Astrocyte of the spinal cord (primary cell): ENCODE measurements at regions not wholly inside any gene's neighbourhood (a gene's known extent, or its start where the extent isn't known, plus 50 kb on each side); places are given as distances from the start of the nearest gene placed in this dataset.

Experiments used
- DNase-seq: peaks from one replicate; pipeline ENCODE4 v3.0.0; 2011; ENCODE audit warnings: low read depth, low spot score
- H3K4me3 ChIP-seq: 2 replicates; pipeline ENCODE4 v1.5.1; 2011; ENCODE audit warnings: low read depth, mild to moderate bottlenecking, low read length, moderate library complexity
- in situ Hi-C: cut with HindIII; loops from 2 replicates; pipeline ENCODE4 v1.10.0; 2017; ENCODE audit warnings: low sequenced_read_pairs
- TF ChIP-seq, protein P1 (sequence below): IDR thresholded peaks from 2 replicates; pipeline ENCODE4 v1.5.1; 2012; ENCODE audit warnings: low read depth, mild to moderate bottlenecking, low read length, inconsistent platforms

- no peak overlapping the region for H3K4me3 ChIP-seq
- in situ Hi-C loops, result no loop called here
- no peak for DNase-seq
- TF ChIP-seq, protein P1, sequence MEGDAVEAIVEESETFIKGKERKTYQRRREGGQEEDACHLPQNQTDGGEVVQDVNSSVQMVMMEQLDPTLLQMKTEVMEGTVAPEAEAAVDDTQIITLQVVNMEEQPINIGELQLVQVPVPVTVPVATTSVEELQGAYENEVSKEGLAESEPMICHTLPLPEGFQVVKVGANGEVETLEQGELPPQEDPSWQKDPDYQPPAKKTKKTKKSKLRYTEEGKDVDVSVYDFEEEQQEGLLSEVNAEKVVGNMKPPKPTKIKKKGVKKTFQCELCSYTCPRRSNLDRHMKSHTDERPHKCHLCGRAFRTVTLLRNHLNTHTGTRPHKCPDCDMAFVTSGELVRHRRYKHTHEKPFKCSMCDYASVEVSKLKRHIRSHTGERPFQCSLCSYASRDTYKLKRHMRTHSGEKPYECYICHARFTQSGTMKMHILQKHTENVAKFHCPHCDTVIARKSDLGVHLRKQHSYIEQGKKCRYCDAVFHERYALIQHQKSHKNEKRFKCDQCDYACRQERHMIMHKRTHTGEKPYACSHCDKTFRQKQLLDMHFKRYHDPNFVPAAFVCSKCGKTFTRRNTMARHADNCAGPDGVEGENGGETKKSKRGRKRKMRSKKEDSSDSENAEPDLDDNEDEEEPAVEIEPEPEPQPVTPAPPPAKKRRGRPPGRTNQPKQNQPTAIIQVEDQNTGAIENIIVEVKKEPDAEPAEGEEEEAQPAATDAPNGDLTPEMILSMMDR, result no peak
Observed at GRCh38 chr7:110407242-110407641, 683.7 kb upstream of the LRRN3 start.

DNA sequence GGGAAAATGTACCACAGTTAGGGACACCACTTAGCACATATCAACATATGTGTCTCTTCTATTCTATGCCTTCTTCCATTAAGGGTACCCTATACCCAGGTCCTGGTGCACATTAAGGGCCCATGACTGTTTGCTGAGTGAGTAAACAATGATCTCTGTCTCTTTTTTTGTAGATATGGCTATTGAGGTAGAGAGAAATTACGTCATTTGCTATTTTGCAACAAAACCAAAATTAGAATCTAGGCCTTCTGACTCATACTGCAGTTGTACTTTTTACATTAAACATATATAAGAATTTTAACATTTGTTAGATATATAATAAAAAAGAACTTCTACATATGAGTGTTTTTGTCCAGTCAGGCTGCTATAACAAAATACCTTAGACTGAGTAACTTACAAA lies 683.2 kb upstream of the LRRN3 start:
- TF ChIP-seq, protein P1, result no peak
- in situ Hi-C loops, result no loop called here
- DNase-seq, result no peak
- H3K4me3 ChIP-seq, result no peak overlapping the region

DNA sequence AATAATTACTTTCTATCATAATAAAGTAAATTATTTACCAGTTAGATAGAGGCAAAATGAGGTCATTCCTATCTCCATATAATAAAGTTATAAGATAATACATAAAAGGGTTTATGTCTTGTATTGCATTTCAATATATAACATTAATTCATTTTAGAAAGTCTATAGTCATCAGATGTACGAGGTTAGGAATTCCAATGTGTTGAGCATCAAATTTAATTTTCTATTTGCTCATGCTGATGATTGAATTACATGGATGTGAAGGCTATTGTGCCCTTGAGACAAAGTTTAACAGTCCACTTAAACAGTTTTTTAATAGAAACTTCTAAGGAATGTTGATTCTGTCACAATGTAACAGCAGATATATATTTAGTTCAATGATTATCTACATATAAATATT lies 678.3 kb upstream of the LRRN3 start:
- TF ChIP-seq, protein P1, result no peak
- in situ Hi-C loops, result no loop called here
- no peak overlapping the region for H3K4me3 ChIP-seq
- DNase-seq, result no peak

GRCh38 chr7:110413038-110413437 lies 677.9 kb upstream of the LRRN3 start:
- in situ Hi-C loops, result no loop called here
- H3K4me3 ChIP-seq, result no peak overlapping the region
- no peak for DNase-seq

DNA sequence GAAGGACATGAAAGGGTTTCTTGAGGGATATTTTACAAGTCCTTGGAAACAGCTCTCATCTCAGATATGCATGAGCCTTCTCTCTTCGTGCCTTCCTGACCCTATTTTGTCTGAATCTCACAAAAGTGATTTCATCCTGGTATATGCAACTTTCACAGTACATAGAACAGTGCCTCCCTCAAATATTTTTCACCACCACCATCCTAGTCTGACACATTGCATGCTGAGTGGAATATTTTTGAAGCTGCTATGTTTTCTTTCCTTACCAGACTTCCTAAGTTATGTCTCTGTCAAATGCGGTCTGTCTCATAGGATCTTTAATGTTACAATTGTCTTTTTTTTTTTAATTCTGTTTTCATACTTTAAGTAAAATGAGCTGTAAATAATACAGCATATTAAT lies 673.3 kb upstream of the LRRN3 start:
- TF ChIP-seq, protein P1, result no peak
- peak; percentile 6 for DNase-seq
- in situ Hi-C loops, result no loop called here
- H3K4me3 ChIP-seq, result no peak overlapping the region

More at GRCh38 chr7:110413038-110413437, 677.9 kb upstream of the LRRN3 start:
- TF ChIP-seq, protein P1, result no peak

GRCh38 chr7:110418659-110419280 lies 672.2 kb upstream of the LRRN3 start:
- DNase-seq, result no peak
- in situ Hi-C loops, result no loop called here
- TF ChIP-seq, protein P1, result no peak
- H3K4me3 ChIP-seq, result no peak overlapping the region
